ENCODE measurements at regions not wholly inside any gene's neighbourhood (a gene's known extent, or its start where the extent isn't known, plus 50 kb on each side); places are given as distances from the start of the nearest gene placed in this dataset.

GRCh38 chr16:48813485-48813884 lies 203.5 kb upstream of the N4BP1 start:
- TF ChIP-seq CTCF (IDR thresholded peaks at IDR 0.05; ENCODE audit: extremely low read depth, missing control alignments), result no peak
- no peak for DNase-seq (ENCODE audit: low spot score)

- TF ChIP-seq CTCF (IDR thresholded peaks at IDR 0.05; ENCODE audit: extremely low read depth, missing control alignments), result no peak
- no peak for DNase-seq (ENCODE audit: low spot score)
Measured at GRCh38 chr16:48812856-48813255, 202.9 kb upstream of the N4BP1 start.

GRCh38 chr16:48811478-48811877 lies 201.5 kb upstream of the N4BP1 start:
- no peak for DNase-seq (ENCODE audit: low spot score)
- TF ChIP-seq CTCF (IDR thresholded peaks at IDR 0.05; ENCODE audit: extremely low read depth, missing control alignments), result no peak

GRCh38 chr16:48810803-48811453 lies 200.9 kb upstream of the N4BP1 start:
- DNase-seq (ENCODE audit: low spot score), result no peak
- no peak for TF ChIP-seq CTCF (IDR thresholded peaks at IDR 0.05; ENCODE audit: extremely low read depth, missing control alignments)

GRCh38 chr16:48810436-48810802 lies 200.4 kb upstream of the N4BP1 start:
- no peak for TF ChIP-seq CTCF (IDR thresholded peaks at IDR 0.05; ENCODE audit: extremely low read depth, missing control alignments)
- no peak for DNase-seq (ENCODE audit: low spot score)

GRCh38 chr16:48790151-48790550 lies 180.2 kb upstream of the N4BP1 start:
- no peak for TF ChIP-seq CTCF (IDR thresholded peaks at IDR 0.05; ENCODE audit: extremely low read depth, missing control alignments)
- DNase-seq (ENCODE audit: low spot score), result no peak

GRCh38 chr16:48788475-48788874 lies 178.5 kb upstream of the N4BP1 start:
- no peak for TF ChIP-seq CTCF (IDR thresholded peaks at IDR 0.05; ENCODE audit: extremely low read depth, missing control alignments)
- DNase-seq (ENCODE audit: low spot score), result no peak
